ENCODE measurements at regions not wholly inside any gene's neighbourhood (a gene's known extent, or its start where the extent isn't known, plus 50 kb on each side); places are given as distances from the start of the nearest gene placed in this dataset.

GRCh38 chr5:130549884-130550561, 615.0 kb downstream of the HINT1 start:
- DNase-seq (ENCODE audit: low read depth) = peak; percentile 60
- TF ChIP-seq, protein P1, sequence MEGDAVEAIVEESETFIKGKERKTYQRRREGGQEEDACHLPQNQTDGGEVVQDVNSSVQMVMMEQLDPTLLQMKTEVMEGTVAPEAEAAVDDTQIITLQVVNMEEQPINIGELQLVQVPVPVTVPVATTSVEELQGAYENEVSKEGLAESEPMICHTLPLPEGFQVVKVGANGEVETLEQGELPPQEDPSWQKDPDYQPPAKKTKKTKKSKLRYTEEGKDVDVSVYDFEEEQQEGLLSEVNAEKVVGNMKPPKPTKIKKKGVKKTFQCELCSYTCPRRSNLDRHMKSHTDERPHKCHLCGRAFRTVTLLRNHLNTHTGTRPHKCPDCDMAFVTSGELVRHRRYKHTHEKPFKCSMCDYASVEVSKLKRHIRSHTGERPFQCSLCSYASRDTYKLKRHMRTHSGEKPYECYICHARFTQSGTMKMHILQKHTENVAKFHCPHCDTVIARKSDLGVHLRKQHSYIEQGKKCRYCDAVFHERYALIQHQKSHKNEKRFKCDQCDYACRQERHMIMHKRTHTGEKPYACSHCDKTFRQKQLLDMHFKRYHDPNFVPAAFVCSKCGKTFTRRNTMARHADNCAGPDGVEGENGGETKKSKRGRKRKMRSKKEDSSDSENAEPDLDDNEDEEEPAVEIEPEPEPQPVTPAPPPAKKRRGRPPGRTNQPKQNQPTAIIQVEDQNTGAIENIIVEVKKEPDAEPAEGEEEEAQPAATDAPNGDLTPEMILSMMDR (IDR thresholded peaks at IDR 0.05; ENCODE audit: low read depth, low read length, missing control alignments) = no peak
- in situ Hi-C loops (cut with HindIII; ENCODE audit: low sequenced_read_pairs) = no loop called here
- H3K4me3 ChIP-seq (ENCODE audit: low read depth, low read length) = no peak overlapping the region

DNA sequence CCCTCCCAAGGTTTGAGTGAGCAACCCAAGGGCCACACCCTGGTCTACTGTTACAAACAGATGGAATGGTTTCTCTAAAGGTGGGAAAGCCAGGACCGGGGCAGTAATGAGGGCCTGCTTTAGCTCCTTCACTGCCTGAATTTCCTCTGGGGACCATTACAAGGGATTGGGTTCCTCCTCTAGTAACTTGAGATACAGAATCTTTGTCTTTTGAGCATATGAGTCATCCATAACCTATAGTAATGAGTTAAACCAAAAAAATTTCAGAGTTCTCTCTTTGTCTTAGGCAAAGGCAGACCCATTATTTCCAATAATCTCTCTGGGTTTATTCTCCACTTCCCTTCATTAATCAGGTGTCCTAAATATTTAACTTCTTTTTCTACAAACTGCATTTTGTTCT, 618.8 kb downstream of the HINT1 start:
- H3K4me3 ChIP-seq (ENCODE audit: low read depth, low read length) = no peak overlapping the region
- in situ Hi-C loops (cut with HindIII; ENCODE audit: low sequenced_read_pairs) = no loop called here
- TF ChIP-seq, protein P1 (IDR thresholded peaks at IDR 0.05; ENCODE audit: low read depth, low read length, missing control alignments) = no peak
- no peak for DNase-seq (ENCODE audit: low read depth)

DNA sequence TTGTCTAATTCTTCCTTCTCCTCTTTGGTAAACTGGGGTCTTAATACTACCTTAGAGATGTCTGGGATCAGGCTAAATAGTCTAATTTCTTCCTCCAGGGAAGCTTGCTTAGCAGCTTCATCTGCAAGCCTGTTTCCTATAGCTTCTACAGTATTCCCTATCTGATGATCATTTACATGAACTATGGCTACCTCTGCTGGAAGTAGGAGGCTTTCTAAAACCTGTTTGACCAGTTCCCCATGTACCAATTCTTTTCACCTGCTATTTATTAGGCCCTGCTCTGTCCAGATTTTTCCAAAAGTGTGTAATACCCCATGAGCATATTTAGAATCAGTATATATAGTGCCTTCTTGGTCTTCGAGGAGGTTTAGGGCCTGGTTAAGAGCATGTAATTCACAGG, 619.8 kb downstream of the HINT1 start:
- in situ Hi-C loops (cut with HindIII; ENCODE audit: low sequenced_read_pairs) = no loop called here
- TF ChIP-seq, protein P1 (IDR thresholded peaks at IDR 0.05; ENCODE audit: low read depth, low read length, missing control alignments) = no peak
- no peak for DNase-seq (ENCODE audit: low read depth)
- H3K4me3 ChIP-seq (ENCODE audit: low read depth, low read length) = no peak overlapping the region

GRCh38 chr5:130541617-130542221, 623.3 kb downstream of the HINT1 start:
- DNase-seq (ENCODE audit: low read depth) = peak; percentile 86
- TF ChIP-seq, protein P1 (IDR thresholded peaks at IDR 0.05; ENCODE audit: low read depth, low read length, missing control alignments) = no peak
- in situ Hi-C loops (cut with HindIII; ENCODE audit: low sequenced_read_pairs) = no loop called here
- H3K4me3 ChIP-seq (ENCODE audit: low read depth, low read length) = no peak overlapping the region

GRCh38 chr5:130536691-130537090, 628.4 kb downstream of the HINT1 start:
- H3K4me3 ChIP-seq (ENCODE audit: low read depth, low read length) = no peak overlapping the region
- TF ChIP-seq, protein P1 (IDR thresholded peaks at IDR 0.05; ENCODE audit: low read depth, low read length, missing control alignments) = no peak
- in situ Hi-C loops (cut with HindIII; ENCODE audit: low sequenced_read_pairs) = no loop called here
- DNase-seq (ENCODE audit: low read depth) = no peak

DNA sequence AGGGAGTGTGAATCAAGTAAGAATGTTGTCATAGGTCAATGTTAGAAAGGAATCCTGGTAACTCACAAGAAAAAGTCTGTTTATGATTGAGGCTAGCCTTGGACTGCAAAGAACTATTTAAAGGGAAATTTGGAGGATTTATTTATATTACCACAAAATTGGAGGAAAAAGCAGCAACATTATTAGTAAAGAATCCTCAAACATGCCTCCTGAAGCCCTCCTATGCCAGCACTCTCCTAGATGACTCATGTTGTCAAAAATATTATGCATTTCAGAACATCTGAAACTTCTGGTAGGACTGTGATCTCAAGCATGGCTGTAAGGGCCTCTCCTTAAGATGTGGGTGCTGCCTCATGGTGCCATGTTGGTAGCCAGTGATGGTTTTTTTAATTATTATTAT, 628.5 kb downstream of the CHSY3 start:
- in situ Hi-C loops (cut with HindIII; ENCODE audit: low sequenced_read_pairs) = no loop called here
- DNase-seq (ENCODE audit: low read depth) = no peak

More for the DNA sequence above, 628.5 kb downstream of the CHSY3 start:
- TF ChIP-seq, protein P1 (IDR thresholded peaks at IDR 0.05; ENCODE audit: low read depth, low read length, missing control alignments) = no peak
- no peak overlapping the region for H3K4me3 ChIP-seq (ENCODE audit: low read depth, low read length)
